ENCODE measurements at regions not wholly inside any gene's neighbourhood (a gene's known extent, or its start where the extent isn't known, plus 50 kb on each side); places are given as distances from the start of the nearest gene placed in this dataset.

- Mint-ChIP-seq H3K4me3 (ENCODE audit: unreplicated experiment) (no peak overlapping the region), H3K27ac (ENCODE audit: unreplicated experiment) (no peak overlapping the region), H3K4me1 (ENCODE audit: low read depth, unreplicated experiment) (peaks cover 26% of the 10 kb centered on the region), H3K9me3 (ENCODE audit: unreplicated experiment) (no peaks in the 10 kb centered on the region), H3K27me3 (ENCODE audit: low read depth, unreplicated experiment) (peaks cover 6% of the 10 kb centered on the region), H3K36me3 (ENCODE audit: low read depth, unreplicated experiment) (no peaks in the 10 kb centered on the region)
- H3K27me3 ChIP-seq (ENCODE audit: insufficient read depth, low read length), result peaks cover 2% of the 10 kb centered on the region
- no peaks in the 10 kb centered on the region for H3K79me2 ChIP-seq (ENCODE audit: insufficient read depth, low read length)
- no peaks in the 10 kb centered on the region for H4K20me1 ChIP-seq (ENCODE audit: insufficient read depth, low read length)
- no peak overlapping the region for H3K9ac ChIP-seq (ENCODE audit: low read length)
- no peak overlapping the region for H2AFZ ChIP-seq (ENCODE audit: low read depth, low read length)
- TF ChIP-seq EZH2 (IDR thresholded peaks at IDR 0.05; ENCODE audit: insufficient read depth, low read length) (no peak), CTCF (IDR thresholded peaks at IDR 0.05; ENCODE audit: insufficient read depth, low read depth, low read length) (no peak)
- H3K36me3 ChIP-seq (ENCODE audit: insufficient read depth, low read length), result no peaks in the 10 kb centered on the region
- H3K27ac ChIP-seq (ENCODE audit: low read depth, low read length), result no peak overlapping the region
- no peak overlapping the region for H3K4me2 ChIP-seq (ENCODE audit: low read length)
- no peaks in the 10 kb centered on the region for H3K9me3 ChIP-seq (ENCODE audit: insufficient read depth, low read depth, low read length)
- no peak for DNase-seq (ENCODE audit: low read depth)
- H3K4me3 ChIP-seq (ENCODE audit: insufficient read depth, low read depth, low read length), result no peak overlapping the region
- H3K4me1 ChIP-seq (ENCODE audit: insufficient read depth, low read length), result peaks cover 2% of the 10 kb centered on the region
- no peak for FAIRE-seq
Observed at GRCh38 chr7:118003476-118003875, 130.2 kb upstream of the CTTNBP2 start.

- Histone ChIP-seq H3K27ac (ENCODE audit: low read depth, low read length) (no peak overlapping the region), H3K36me3 (ENCODE audit: insufficient read depth, low read length) (no peaks in the 10 kb centered on the region), H3K9ac (ENCODE audit: low read length) (no peak overlapping the region), H3K4me1 (ENCODE audit: insufficient read depth, low read length) (no peaks in the 10 kb centered on the region), H3K79me2 (ENCODE audit: insufficient read depth, low read length) (no peaks in the 10 kb centered on the region), H3K27me3 (ENCODE audit: insufficient read depth, low read length) (peaks cover 2% of the 10 kb centered on the region), H2AFZ (ENCODE audit: low read depth, low read length) (no peak overlapping the region), H3K4me3 (ENCODE audit: insufficient read depth, low read depth, low read length) (no peak overlapping the region), H4K20me1 (ENCODE audit: insufficient read depth, low read length) (no peaks in the 10 kb centered on the region), H3K4me2 (ENCODE audit: low read length) (no peak overlapping the region), H3K9me3 (ENCODE audit: insufficient read depth, low read depth, low read length) (no peaks in the 10 kb centered on the region)
- Mint-ChIP-seq H3K9me3 (ENCODE audit: unreplicated experiment) (no peaks in the 10 kb centered on the region), H3K4me3 (ENCODE audit: unreplicated experiment) (no peak overlapping the region), H3K27ac (ENCODE audit: unreplicated experiment) (peak overlapping the region; percentile 5), H3K27me3 (ENCODE audit: low read depth, unreplicated experiment) (peaks cover 6% of the 10 kb centered on the region), H3K4me1 (ENCODE audit: low read depth, unreplicated experiment) (peaks cover 17% of the 10 kb centered on the region), H3K36me3 (ENCODE audit: low read depth, unreplicated experiment) (no peaks in the 10 kb centered on the region)
- FAIRE-seq (no peak), DNase-seq (ENCODE audit: low read depth) (no peak)
- TF ChIP-seq CTCF (IDR thresholded peaks at IDR 0.05; ENCODE audit: insufficient read depth, low read depth, low read length) (no peak), EZH2 (IDR thresholded peaks at IDR 0.05; ENCODE audit: insufficient read depth, low read length) (no peak)
Observed at GRCh38 chr7:118005026-118005425, 131.8 kb upstream of the CTTNBP2 start.

GRCh38 chr7:118006979-118007378 is 133.7 kb upstream of the CTTNBP2 start:
- Histone ChIP-seq H3K9ac (ENCODE audit: low read length) (no peak overlapping the region), H3K27ac (ENCODE audit: low read depth, low read length) (no peak overlapping the region), H4K20me1 (ENCODE audit: insufficient read depth, low read length) (no peaks in the 10 kb centered on the region), H3K27me3 (ENCODE audit: insufficient read depth, low read length) (peaks cover 2% of the 10 kb centered on the region), H2AFZ (ENCODE audit: low read depth, low read length) (no peak overlapping the region), H3K4me3 (ENCODE audit: insufficient read depth, low read depth, low read length) (no peak overlapping the region), H3K4me2 (ENCODE audit: low read length) (no peak overlapping the region), H3K9me3 (ENCODE audit: insufficient read depth, low read depth, low read length) (no peaks in the 10 kb centered on the region), H3K4me1 (ENCODE audit: insufficient read depth, low read length) (no peaks in the 10 kb centered on the region), H3K36me3 (ENCODE audit: insufficient read depth, low read length) (no peaks in the 10 kb centered on the region), H3K79me2 (ENCODE audit: insufficient read depth, low read length) (no peaks in the 10 kb centered on the region)
- Mint-ChIP-seq H3K9me3 (ENCODE audit: unreplicated experiment) (no peaks in the 10 kb centered on the region), H3K4me3 (ENCODE audit: unreplicated experiment) (no peak overlapping the region), H3K27me3 (ENCODE audit: low read depth, unreplicated experiment) (peaks cover 8% of the 10 kb centered on the region), H3K27ac (ENCODE audit: unreplicated experiment) (no peak overlapping the region), H3K36me3 (ENCODE audit: low read depth, unreplicated experiment) (no peaks in the 10 kb centered on the region), H3K4me1 (ENCODE audit: low read depth, unreplicated experiment) (peaks cover 17% of the 10 kb centered on the region)
- peak; percentile 4 for DNase-seq (ENCODE audit: low read depth)
- TF ChIP-seq CTCF (IDR thresholded peaks at IDR 0.05; ENCODE audit: insufficient read depth, low read depth, low read length) (no peak), EZH2 (IDR thresholded peaks at IDR 0.05; ENCODE audit: insufficient read depth, low read length) (no peak)
- no peak for FAIRE-seq

All from astrocyte (in vitro differentiated cells and primary cell).